Neural progenitor cell (in vitro differentiated cells): ENCODE measurements at regions not wholly inside any gene's neighbourhood (a gene's known extent, or its start where the extent isn't known, plus 50 kb on each side); places are given as distances from the start of the nearest gene placed in this dataset.
A peak's percentile ranks its signal among the peaks of the same experiment; 100 is the strongest.

Experiments used
- DNase-seq: peaks from one replicate; pipeline ENCODE4 v3.0.0-alpha.2; 2016; ENCODE audit warnings: low spot score
- H2AFZ ChIP-seq: fragments of 200-600 bp; sonication (generic); replicated peaks from 2 replicates; pipeline ENCODE4 v1.6.1; 2016; ENCODE audit warnings: antibody characterized with exemption
- H3F3A ChIP-seq: fragments of 200-600 bp; sonication (generic); 2 replicates; pipeline ENCODE4 v1.6.1; 2016; ENCODE audit warnings: antibody characterized with exemption, low read depth
- H3K27ac ChIP-seq: fragments of 200-600 bp; sonication (generic); 2 replicates; pipeline ENCODE4 v1.5.1; 2016; ENCODE audit warnings: mild to moderate bottlenecking
- H3K27me3 ChIP-seq: fragments of 200-600 bp; sonication (generic); 2 replicates; pipeline ENCODE4 v1.6.1; 2016; ENCODE audit warnings: mild to moderate bottlenecking, moderate library complexity
- H3K36me3 ChIP-seq: fragments of 200-600 bp; sonication (generic); 2 replicates; pipeline ENCODE4 v1.5.1; 2016
- H3K4me1 ChIP-seq: fragments of 200-600 bp; sonication (generic); 2 replicates; pipeline ENCODE4 v1.6.1; 2016; ENCODE audit warnings: mixed run types
- H3K4me2 ChIP-seq: fragments of 200-600 bp; sonication (generic); 2 replicates; pipeline ENCODE4 v1.6.1; 2016
- H3K4me3 ChIP-seq: fragments of 200-600 bp; sonication (generic); 2 replicates; pipeline ENCODE4 v1.5.1; 2016
- H3K79me2 ChIP-seq: fragments of 200-600 bp; sonication (generic); 2 replicates; pipeline ENCODE4 v1.6.1; 2016; ENCODE audit warnings: low read depth
- H3K9ac ChIP-seq: fragments of 200-600 bp; sonication (generic); 2 replicates; pipeline ENCODE4 v1.6.1; 2016
- H3K9me3 ChIP-seq: fragments of 200-600 bp; sonication (generic); 2 replicates; pipeline ENCODE4 v1.5.1; 2016; ENCODE audit warnings: low read depth
- H4K20me1 ChIP-seq: fragments of 200-600 bp; sonication (generic); 2 replicates; pipeline ENCODE4 v1.6.1; 2016; ENCODE audit warnings: low read depth
- H3K27ac Mint-ChIP-seq: 3 replicates; pipeline ENCODE4 v1.8.0; 2021; ENCODE audit warnings: mixed read lengths
- H3K27me3 Mint-ChIP-seq: 2 replicates; pipeline ENCODE4 v1.8.0; 2022; ENCODE audit warnings: low read depth, mild to moderate bottlenecking, inconsistent platforms, moderate library complexity, mixed read lengths; ENCODE audit not compliant: insufficient read depth
- H3K36me3 Mint-ChIP-seq: 3 replicates; pipeline ENCODE4 v1.8.0; 2021; ENCODE audit warnings: mixed read lengths
- H3K4me1 Mint-ChIP-seq: 3 replicates; pipeline ENCODE4 v1.8.0; 2021; ENCODE audit warnings: mixed read lengths
- H3K4me3 Mint-ChIP-seq: 3 replicates; pipeline ENCODE4 v1.8.0; 2021; ENCODE audit warnings: mild to moderate bottlenecking, moderate library complexity, mixed read lengths
- H3K9me3 Mint-ChIP-seq: 3 replicates; pipeline ENCODE4 v1.8.0; 2020; ENCODE audit warnings: mixed read lengths
- CTCF ChIP-seq: fragments of 200-600 bp; sonication (generic); IDR thresholded peaks from 2 replicates; pipeline ENCODE4 v1.5.1; 2017; ENCODE audit warnings: antibody characterized with exemption, mild to moderate bottlenecking
- EZH2 ChIP-seq: fragments of 200-600 bp; sonication (generic); IDR thresholded peaks from 2 replicates; pipeline ENCODE4 v1.6.1; 2017; ENCODE audit warnings: antibody characterized with exemption, mild to moderate bottlenecking, moderate library complexity
- EZH2phosphoT487 ChIP-seq: fragments of 200-600 bp; sonication (generic); IDR thresholded peaks from 2 replicates; pipeline ENCODE4 v1.6.1; 2017; ENCODE audit warnings: antibody characterized with exemption

- H3K36me3 Mint-ChIP-seq: no peaks in the 10 kb centered on the region
- Histone ChIP-seq H3K4me2 (peak overlapping the region; percentile 18), H4K20me1 (no peaks in the 10 kb centered on the region), H3F3A (peaks cover 7% of the 10 kb centered on the region), H3K36me3 (no peaks in the 10 kb centered on the region), H3K79me2 (no peaks in the 10 kb centered on the region), H2AFZ (no peak overlapping the region), H3K4me3 (no peak overlapping the region), H3K4me1 (peaks cover 42% of the 10 kb centered on the region), H3K27me3 (no peaks in the 10 kb centered on the region), H3K27ac (peak overlapping the region; percentile 52), H3K9me3 (no peaks in the 10 kb centered on the region), H3K9ac (no peak overlapping the region)
- TF ChIP-seq EZH2: no peak
- TF ChIP-seq EZH2phosphoT487: no peak
- TF ChIP-seq CTCF: no peak
- no peaks in the 10 kb centered on the region for H3K27me3 Mint-ChIP-seq
- peaks cover 56% of the 10 kb centered on the region for H3K4me1 Mint-ChIP-seq
- no peaks in the 10 kb centered on the region for H3K9me3 Mint-ChIP-seq
- peak overlapping the region; percentile 36 for H3K4me3 Mint-ChIP-seq
- peak; percentile 23 for DNase-seq
- H3K27ac Mint-ChIP-seq: peak overlapping the region; percentile 57
Observed at GRCh38 chr5:92640340-92640739, 940.7 kb downstream of the NR2F1-AS1 start.

GRCh38 chr5:92637960-92638359 is 943.1 kb downstream of the NR2F1-AS1 start:
- H2AFZ ChIP-seq: no peak overlapping the region
- no peak overlapping the region for H3K4me3 ChIP-seq
- H3K27me3 ChIP-seq: no peaks in the 10 kb centered on the region
- H3K36me3 Mint-ChIP-seq: no peaks in the 10 kb centered on the region
- peaks cover 46% of the 10 kb centered on the region for H3K4me1 Mint-ChIP-seq
- H3K27ac Mint-ChIP-seq: no peak overlapping the region
- peaks cover 4% of the 10 kb centered on the region for H3K9me3 Mint-ChIP-seq
- no peak overlapping the region for H3K4me2 ChIP-seq
- TF ChIP-seq CTCF: no peak
- TF ChIP-seq EZH2phosphoT487: no peak
- no peak for TF ChIP-seq EZH2
- no peaks in the 10 kb centered on the region for H3K27me3 Mint-ChIP-seq
- H3K4me1 ChIP-seq: peaks cover 39% of the 10 kb centered on the region
- H3K4me3 Mint-ChIP-seq: no peak overlapping the region
- no peak for DNase-seq
- H3K9me3 ChIP-seq: no peaks in the 10 kb centered on the region
- H3K9ac ChIP-seq: no peak overlapping the region
- H3F3A ChIP-seq: peaks cover 7% of the 10 kb centered on the region
- H3K79me2 ChIP-seq: no peaks in the 10 kb centered on the region
- H3K27ac ChIP-seq: no peak overlapping the region
- H4K20me1 ChIP-seq: no peaks in the 10 kb centered on the region
- no peaks in the 10 kb centered on the region for H3K36me3 ChIP-seq

- Histone ChIP-seq H3F3A (peaks cover 7% of the 10 kb centered on the region), H3K79me2 (no peaks in the 10 kb centered on the region), H3K4me3 (no peak overlapping the region), H3K36me3 (no peaks in the 10 kb centered on the region), H3K4me1 (peaks cover 36% of the 10 kb centered on the region), H3K9me3 (no peaks in the 10 kb centered on the region), H4K20me1 (no peaks in the 10 kb centered on the region), H3K27ac (no peak overlapping the region), H3K27me3 (no peaks in the 10 kb centered on the region), H3K4me2 (no peak overlapping the region), H2AFZ (peak overlapping the region; percentile 59), H3K9ac (no peak overlapping the region)
- Mint-ChIP-seq H3K4me3 (no peak overlapping the region), H3K36me3 (peaks cover 2% of the 10 kb centered on the region), H3K27me3 (peaks cover under 1% of the 10 kb centered on the region), H3K4me1 (peaks cover 41% of the 10 kb centered on the region), H3K27ac (no peak overlapping the region), H3K9me3 (peaks cover 8% of the 10 kb centered on the region)
- TF ChIP-seq CTCF (no peak), EZH2 (no peak), EZH2phosphoT487 (no peak)
- DNase-seq: no peak
Observed at GRCh38 chr5:92637247-92637646, 943.8 kb downstream of the NR2F1-AS1 start.
